Endothelial cell of umbilical vein (primary cell): ENCODE measurements at regions not wholly inside any gene's neighbourhood (a gene's known extent, or its start where the extent isn't known, plus 50 kb on each side); places are given as distances from the start of the nearest gene placed in this dataset.

Experiments
- POLR2A ChIP-seq: IDR thresholded peaks from 2 replicates; pipeline ENCODE4 v1.6.1; 2012; ENCODE audit warnings: low read depth, mild to moderate bottlenecking, control low read depth, low read length
- TF ChIP-seq, protein P1 (sequence below), 2 donors: IDR thresholded peaks; 1 replicate in 1 of 2; 2 replicates in 1 of 2; pipeline ENCODE4 v1.5.1; 2011; ENCODE audit warnings: low read length in 2 of 2, mild to moderate bottlenecking in 2 of 2, moderate library complexity in 2 of 2, control low read depth in 1 of 2, inconsistent platforms in 1 of 2, low read depth in 1 of 2; ENCODE audit not compliant: insufficient read depth in 1 of 2; ENCODE audit errors: extremely low read depth in 1 of 2
- TF ChIP-seq, protein P2 (sequence below): IDR thresholded peaks from 2 replicates; pipeline ENCODE4 v1.6.1; 2011; ENCODE audit not compliant: insufficient read depth, insufficient read length

GRCh38 chr5:141788296-141788970, 89.8 kb downstream of the PCDH1 start:
- TF ChIP-seq, protein P1, sequence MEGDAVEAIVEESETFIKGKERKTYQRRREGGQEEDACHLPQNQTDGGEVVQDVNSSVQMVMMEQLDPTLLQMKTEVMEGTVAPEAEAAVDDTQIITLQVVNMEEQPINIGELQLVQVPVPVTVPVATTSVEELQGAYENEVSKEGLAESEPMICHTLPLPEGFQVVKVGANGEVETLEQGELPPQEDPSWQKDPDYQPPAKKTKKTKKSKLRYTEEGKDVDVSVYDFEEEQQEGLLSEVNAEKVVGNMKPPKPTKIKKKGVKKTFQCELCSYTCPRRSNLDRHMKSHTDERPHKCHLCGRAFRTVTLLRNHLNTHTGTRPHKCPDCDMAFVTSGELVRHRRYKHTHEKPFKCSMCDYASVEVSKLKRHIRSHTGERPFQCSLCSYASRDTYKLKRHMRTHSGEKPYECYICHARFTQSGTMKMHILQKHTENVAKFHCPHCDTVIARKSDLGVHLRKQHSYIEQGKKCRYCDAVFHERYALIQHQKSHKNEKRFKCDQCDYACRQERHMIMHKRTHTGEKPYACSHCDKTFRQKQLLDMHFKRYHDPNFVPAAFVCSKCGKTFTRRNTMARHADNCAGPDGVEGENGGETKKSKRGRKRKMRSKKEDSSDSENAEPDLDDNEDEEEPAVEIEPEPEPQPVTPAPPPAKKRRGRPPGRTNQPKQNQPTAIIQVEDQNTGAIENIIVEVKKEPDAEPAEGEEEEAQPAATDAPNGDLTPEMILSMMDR (IDR thresholded peaks at IDR 0.05; ENCODE audit: extremely low read depth in 1 of 2, insufficient read depth in 1 of 2, low read depth in 1 of 2, low read length in 2 of 2), result no peak
- TF ChIP-seq, protein P2, sequence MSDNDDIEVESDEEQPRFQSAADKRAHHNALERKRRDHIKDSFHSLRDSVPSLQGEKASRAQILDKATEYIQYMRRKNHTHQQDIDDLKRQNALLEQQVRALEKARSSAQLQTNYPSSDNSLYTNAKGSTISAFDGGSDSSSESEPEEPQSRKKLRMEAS, result no peak
- TF ChIP-seq POLR2A, result no peak
